ENCODE measurements at regions not wholly inside any gene's neighbourhood (a gene's known extent, or its start where the extent isn't known, plus 50 kb on each side); places are given as distances from the start of the nearest gene placed in this dataset.

DNA sequence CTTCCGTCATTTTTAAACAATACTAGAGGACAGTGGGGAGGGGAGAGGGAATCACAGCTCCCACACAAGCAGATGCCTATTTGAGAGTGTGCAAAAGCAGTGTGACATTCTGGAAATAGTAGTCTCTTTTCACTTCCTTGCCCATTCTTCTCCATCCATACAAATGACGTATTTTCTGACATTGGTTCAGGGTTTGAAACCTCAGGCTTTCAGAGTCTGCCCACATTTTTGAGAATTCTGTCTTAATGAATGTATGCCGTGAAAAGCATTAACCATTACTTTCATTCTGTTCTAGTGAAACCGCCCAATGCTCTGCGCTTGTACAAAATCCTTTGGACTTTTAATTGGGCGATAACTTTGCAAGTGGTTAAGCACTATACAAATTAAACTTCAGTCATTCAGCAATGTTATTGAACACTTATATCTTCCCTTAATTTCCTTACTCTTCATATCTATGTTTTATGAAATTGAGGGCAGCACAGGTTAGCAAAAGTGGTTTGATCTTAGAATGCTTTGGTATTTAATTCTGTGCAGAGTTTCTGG lies 265.7 kb downstream of the SOX4 start:
- no peak for DNase-seq
- Histone ChIP-seq H4K20me1 (ENCODE audit: insufficient read depth) (no peaks in the 10 kb centered on the region), H3K9ac (no peak overlapping the region), H3K27me3 (ENCODE audit: insufficient read depth) (no peaks in the 10 kb centered on the region), H3K4me3 (ENCODE audit: low read depth in 2 of 2, low read length in 1 of 2) (no peak overlapping the region), H3K27ac (ENCODE audit: low read depth in 2 of 2, low read length in 1 of 2) (no peak overlapping the region), H3K4me1 (ENCODE audit: control insufficient read depth in 1 of 2, insufficient read depth in 2 of 2, low read depth in 1 of 2, low read length in 1 of 2) (no peaks in the 10 kb centered on the region), H3K9me2 (no peaks in the 10 kb centered on the region), H3F3A (replicated peaks; ENCODE audit: insufficient read depth) (peaks cover 11% of the 10 kb centered on the region), H3K4me2 (no peak overlapping the region), H3K9me3 (no peaks in the 10 kb centered on the region), H2AFZ (ENCODE audit: low read depth) (no peak overlapping the region), H3K79me2 (ENCODE audit: insufficient read depth) (no peaks in the 10 kb centered on the region; the same call in 1 of the 2 replicates), H3K36me3 (replicated peaks in 1 of 2; ENCODE audit: control insufficient read depth in 1 of 2, insufficient read depth in 2 of 2, low read length in 1 of 2) (peaks cover 0 to 5% of the 10 kb centered on the region in 2 experiments)
- 96% methylated on average over 6 of the region's 6 CpGs for WGBS (ENCODE audit: low lambda C conversion rate)
- ChIA-PET POLR2A (no interaction called here), CTCF (no interaction called here)
- TF ChIP-seq CHD2 (IDR thresholded peaks at IDR 0.05; ENCODE audit: low read length, partially characterized antibody) (no peak), SIN3A (IDR thresholded peaks at IDR 0.05; ENCODE audit: borderline replicate concordance, low read depth, low read length) (no peak), RCOR1 (IDR thresholded peaks at IDR 0.05; ENCODE audit: low read length) (no peak), RFX5 (IDR thresholded peaks at IDR 0.05; ENCODE audit: low read length) (no peak), RAD21 (IDR thresholded peaks at IDR 0.05; ENCODE audit: low read length) (no peak), RXRA (IDR thresholded peaks at IDR 0.05; ENCODE audit: borderline replicate concordance, low read depth) (no peak), GATA2 (CRISPR knock-in tag; IDR thresholded peaks at IDR 0.05) (no peak), POLR2AphosphoS5 (IDR thresholded peaks at IDR 0.05; ENCODE audit: low read depth, low read length) (no peak), FOXM1 (IDR thresholded peaks at IDR 0.05; ENCODE audit: low read depth) (no peak), ELF1 (IDR thresholded peaks at IDR 0.05) (no peak), NFIC (IDR thresholded peaks at IDR 0.05; ENCODE audit: borderline replicate concordance) (no peak), MXI1 (IDR thresholded peaks at IDR 0.05; ENCODE audit: low read depth, low read length) (no peak), FOXJ3 (CRISPR knock-in tag; IDR thresholded peaks at IDR 0.05) (no peak), EZH2phosphoT487 (IDR thresholded peaks at IDR 0.05; ENCODE audit: borderline replicate concordance, low read depth) (no peak)
- TF ChIP-seq, protein P1, sequence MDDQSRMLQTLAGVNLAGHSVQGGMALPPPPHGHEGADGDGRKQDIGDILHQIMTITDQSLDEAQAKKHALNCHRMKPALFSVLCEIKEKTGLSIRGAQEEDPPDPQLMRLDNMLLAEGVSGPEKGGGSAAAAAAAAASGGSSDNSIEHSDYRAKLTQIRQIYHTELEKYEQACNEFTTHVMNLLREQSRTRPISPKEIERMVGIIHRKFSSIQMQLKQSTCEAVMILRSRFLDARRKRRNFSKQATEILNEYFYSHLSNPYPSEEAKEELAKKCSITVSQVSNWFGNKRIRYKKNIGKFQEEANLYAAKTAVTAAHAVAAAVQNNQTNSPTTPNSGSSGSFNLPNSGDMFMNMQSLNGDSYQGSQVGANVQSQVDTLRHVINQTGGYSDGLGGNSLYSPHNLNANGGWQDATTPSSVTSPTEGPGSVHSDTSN (IDR thresholded peaks at IDR 0.05) = no peak
- TF ChIP-seq, protein P2, sequence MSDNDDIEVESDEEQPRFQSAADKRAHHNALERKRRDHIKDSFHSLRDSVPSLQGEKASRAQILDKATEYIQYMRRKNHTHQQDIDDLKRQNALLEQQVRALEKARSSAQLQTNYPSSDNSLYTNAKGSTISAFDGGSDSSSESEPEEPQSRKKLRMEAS (IDR thresholded peaks at IDR 0.05; ENCODE audit: low read depth) = no peak
- TF ChIP-seq, protein P3, sequence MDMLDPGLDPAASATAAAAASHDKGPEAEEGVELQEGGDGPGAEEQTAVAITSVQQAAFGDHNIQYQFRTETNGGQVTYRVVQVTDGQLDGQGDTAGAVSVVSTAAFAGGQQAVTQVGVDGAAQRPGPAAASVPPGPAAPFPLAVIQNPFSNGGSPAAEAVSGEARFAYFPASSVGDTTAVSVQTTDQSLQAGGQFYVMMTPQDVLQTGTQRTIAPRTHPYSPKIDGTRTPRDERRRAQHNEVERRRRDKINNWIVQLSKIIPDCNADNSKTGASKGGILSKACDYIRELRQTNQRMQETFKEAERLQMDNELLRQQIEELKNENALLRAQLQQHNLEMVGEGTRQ (IDR thresholded peaks at IDR 0.05; ENCODE audit: borderline replicate concordance, low read depth, low read length) = no peak
- TF ChIP-seq, protein P4, sequence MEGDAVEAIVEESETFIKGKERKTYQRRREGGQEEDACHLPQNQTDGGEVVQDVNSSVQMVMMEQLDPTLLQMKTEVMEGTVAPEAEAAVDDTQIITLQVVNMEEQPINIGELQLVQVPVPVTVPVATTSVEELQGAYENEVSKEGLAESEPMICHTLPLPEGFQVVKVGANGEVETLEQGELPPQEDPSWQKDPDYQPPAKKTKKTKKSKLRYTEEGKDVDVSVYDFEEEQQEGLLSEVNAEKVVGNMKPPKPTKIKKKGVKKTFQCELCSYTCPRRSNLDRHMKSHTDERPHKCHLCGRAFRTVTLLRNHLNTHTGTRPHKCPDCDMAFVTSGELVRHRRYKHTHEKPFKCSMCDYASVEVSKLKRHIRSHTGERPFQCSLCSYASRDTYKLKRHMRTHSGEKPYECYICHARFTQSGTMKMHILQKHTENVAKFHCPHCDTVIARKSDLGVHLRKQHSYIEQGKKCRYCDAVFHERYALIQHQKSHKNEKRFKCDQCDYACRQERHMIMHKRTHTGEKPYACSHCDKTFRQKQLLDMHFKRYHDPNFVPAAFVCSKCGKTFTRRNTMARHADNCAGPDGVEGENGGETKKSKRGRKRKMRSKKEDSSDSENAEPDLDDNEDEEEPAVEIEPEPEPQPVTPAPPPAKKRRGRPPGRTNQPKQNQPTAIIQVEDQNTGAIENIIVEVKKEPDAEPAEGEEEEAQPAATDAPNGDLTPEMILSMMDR (IDR thresholded peaks at IDR 0.05) = no peak
- TF ChIP-seq, protein P5, sequence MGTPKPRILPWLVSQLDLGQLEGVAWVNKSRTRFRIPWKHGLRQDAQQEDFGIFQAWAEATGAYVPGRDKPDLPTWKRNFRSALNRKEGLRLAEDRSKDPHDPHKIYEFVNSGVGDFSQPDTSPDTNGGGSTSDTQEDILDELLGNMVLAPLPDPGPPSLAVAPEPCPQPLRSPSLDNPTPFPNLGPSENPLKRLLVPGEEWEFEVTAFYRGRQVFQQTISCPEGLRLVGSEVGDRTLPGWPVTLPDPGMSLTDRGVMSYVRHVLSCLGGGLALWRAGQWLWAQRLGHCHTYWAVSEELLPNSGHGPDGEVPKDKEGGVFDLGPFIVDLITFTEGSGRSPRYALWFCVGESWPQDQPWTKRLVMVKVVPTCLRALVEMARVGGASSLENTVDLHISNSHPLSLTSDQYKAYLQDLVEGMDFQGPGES (IDR thresholded peaks at IDR 0.05; ENCODE audit: low read depth, low read length) = no peak
- TF ChIP-seq, protein P6, sequence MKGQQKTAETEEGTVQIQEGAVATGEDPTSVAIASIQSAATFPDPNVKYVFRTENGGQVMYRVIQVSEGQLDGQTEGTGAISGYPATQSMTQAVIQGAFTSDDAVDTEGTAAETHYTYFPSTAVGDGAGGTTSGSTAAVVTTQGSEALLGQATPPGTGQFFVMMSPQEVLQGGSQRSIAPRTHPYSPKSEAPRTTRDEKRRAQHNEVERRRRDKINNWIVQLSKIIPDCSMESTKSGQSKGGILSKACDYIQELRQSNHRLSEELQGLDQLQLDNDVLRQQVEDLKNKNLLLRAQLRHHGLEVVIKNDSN (IDR thresholded peaks at IDR 0.05; ENCODE audit: borderline replicate concordance, low read depth) = no peak
